Femur (tissue), 1 donor: ENCODE measurements at regions not wholly inside any gene's neighbourhood (a gene's known extent, or its start where the extent isn't known, plus 50 kb on each side); places are given as distances from the start of the nearest gene placed in this dataset.

ENCODE experiments used
- DNase-seq: peaks from one replicate; pipeline ENCODE4 v3.0.0-alpha.2; 2017

GRCh38 chr12:98408681-98409080, 106.7 kb upstream of the TMPO start:
- DNase-seq: no peak

- no peak for DNase-seq
Measured at GRCh38 chr12:98409548-98409947, 105.8 kb upstream of the TMPO start.

GRCh38 chr12:98410356-98410755, 105.0 kb upstream of the TMPO start:
- no peak for DNase-seq

GRCh38 chr12:98416845-98417244, 98.5 kb upstream of the TMPO start:
- DNase-seq: no peak

GRCh38 chr12:98417266-98417665, 98.1 kb upstream of the TMPO start:
- DNase-seq: no peak

GRCh38 chr12:98418357-98419075, 96.9 kb upstream of the TMPO start:
- DNase-seq: peak; percentile 93

- no peak for DNase-seq
Measured at GRCh38 chr12:98419081-98419794, 96.2 kb upstream of the TMPO start.

GRCh38 chr12:98419795-98420404, 95.5 kb upstream of the TMPO start:
- no peak for DNase-seq

GRCh38 chr12:98420461-98420860, 94.9 kb upstream of the TMPO start:
- DNase-seq: no peak

GRCh38 chr12:98421316-98421715, 94.1 kb upstream of the TMPO start:
- peak; percentile 62 for DNase-seq

GRCh38 chr12:98422359-98422758, 93.0 kb upstream of the TMPO start:
- no peak for DNase-seq

- DNase-seq: no peak
Measured at GRCh38 chr12:98422812-98423211, 92.6 kb upstream of the TMPO start.

- DNase-seq: no peak
Measured at GRCh38 chr12:98423963-98424362, 91.4 kb upstream of the TMPO start.

GRCh38 chr12:98424726-98425401, 90.5 kb upstream of the TMPO start:
- DNase-seq: peak; percentile 80

- no peak for DNase-seq
Measured at GRCh38 chr12:98425859-98426258, 89.5 kb upstream of the TMPO start.

GRCh38 chr12:98431089-98431488, 84.3 kb upstream of the TMPO start:
- no peak for DNase-seq

GRCh38 chr12:98437166-98437565, 78.2 kb upstream of the TMPO start:
- DNase-seq: no peak

GRCh38 chr12:98437806-98438595, 77.4 kb upstream of the TMPO start:
- no peak for DNase-seq

- no peak for DNase-seq
Measured at GRCh38 chr12:98438656-98439230, 76.6 kb upstream of the TMPO start.

- peak; percentile 41 for DNase-seq
Measured at GRCh38 chr12:98439471-98439951, 75.9 kb upstream of the TMPO start.

GRCh38 chr12:98439981-98440581, 75.3 kb upstream of the TMPO start:
- peak; percentile 78 for DNase-seq

- DNase-seq: no peak
Measured at GRCh38 chr12:98446060-98446459, 69.3 kb upstream of the TMPO start.
